GM18867 (cell line): ENCODE measurements at regions not wholly inside any gene's neighbourhood (a gene's known extent, or its start where the extent isn't known, plus 50 kb on each side); places are given as distances from the start of the nearest gene placed in this dataset.
A peak's percentile ranks its signal among the peaks of the same experiment; 100 is the strongest.

Experiments
- ATAC-seq: cut with Tn5 transposase; IDR thresholded peaks from one replicate; pipeline ENCODE4 v1.9.1; 2021; ENCODE audit warnings: mild to moderate bottlenecking, moderate library complexity; ENCODE audit not compliant: unreplicated experiment

DNA sequence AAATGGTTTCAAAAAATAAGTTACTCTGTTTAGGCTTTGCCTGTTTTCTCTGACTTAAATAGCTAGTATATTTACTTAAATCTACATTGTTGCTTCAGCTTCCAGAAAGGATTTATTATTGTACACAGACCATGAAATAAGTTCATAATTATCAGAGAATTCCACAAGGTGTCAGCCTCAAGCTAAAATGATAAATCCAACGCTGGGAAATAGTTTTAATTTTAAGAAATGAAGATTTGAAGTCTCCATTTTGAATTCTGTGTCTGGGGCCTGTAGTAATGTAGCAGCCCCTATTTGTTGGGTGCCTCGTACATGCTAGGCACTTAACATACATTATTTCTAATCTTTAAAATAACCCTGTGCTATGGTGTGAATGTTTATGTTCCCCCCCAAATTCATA, 92.6 kb upstream of the KCNMB2 start:
- ATAC-seq = no peak

DNA sequence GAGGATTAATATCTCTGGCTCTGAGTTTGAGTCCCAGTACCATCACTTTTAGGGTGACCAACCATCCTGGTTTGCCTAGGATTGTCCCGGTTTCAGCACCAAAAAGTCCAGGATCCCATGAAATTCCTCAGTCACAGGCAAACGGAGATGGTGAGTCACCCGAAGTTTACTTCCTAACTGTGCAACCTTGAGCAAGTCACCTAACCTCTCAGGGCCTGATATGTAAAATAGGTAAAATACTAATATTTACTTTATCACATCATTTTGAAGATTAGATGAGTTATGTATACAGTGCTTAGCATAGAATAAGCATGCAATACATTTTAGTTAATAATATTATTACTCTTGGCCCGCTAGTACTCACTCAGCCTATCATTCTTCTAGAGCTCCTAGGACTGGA, 91.1 kb upstream of the KCNMB2 start:
- ATAC-seq = no peak

DNA sequence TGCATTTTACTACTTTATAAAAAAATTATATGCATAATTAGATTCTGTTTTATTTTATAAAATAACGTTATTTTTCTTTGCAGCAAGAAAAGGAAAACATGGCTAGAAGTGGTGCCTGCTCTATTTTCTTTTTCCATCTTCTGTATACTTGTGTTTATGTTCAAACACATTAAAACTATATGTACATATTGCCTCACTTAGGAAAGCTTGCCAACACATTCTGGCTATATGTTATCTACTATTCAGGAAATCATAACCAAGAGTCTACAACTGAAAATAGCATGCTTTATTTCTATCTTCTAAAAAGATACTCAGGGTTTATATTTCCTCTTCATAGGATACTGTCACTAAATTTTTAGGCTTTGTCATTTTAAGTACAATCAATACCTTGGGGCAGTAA, 90.2 kb upstream of the KCNMB2 start:
- ATAC-seq = no peak

- no peak for ATAC-seq
Observed at GRCh38 chr3:178450476-178450875, 85.8 kb upstream of the KCNMB2 start.

- no peak for ATAC-seq
Observed at GRCh38 chr3:178451799-178452198, 84.4 kb upstream of the KCNMB2 start.

DNA sequence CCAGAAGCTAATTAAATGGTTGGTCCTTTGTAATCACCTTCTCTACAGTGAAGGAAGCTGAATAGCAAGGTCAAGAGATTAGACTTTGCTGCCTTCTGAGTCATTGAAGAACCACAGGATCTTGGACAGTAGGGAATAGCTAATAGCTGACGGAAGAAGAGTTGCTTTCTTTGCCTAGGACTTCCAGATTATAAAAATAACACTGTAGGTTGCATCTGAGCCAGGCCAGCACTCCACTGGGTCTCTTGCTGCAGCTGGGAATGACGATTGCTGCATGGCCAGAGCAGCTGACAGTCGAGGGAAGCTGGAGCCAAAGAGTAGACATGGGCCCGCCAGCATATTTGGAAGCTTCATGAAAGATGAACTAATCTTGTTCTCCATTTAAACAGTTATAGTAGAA, 81.5 kb upstream of the KCNMB2 start:
- ATAC-seq = no peak

DNA sequence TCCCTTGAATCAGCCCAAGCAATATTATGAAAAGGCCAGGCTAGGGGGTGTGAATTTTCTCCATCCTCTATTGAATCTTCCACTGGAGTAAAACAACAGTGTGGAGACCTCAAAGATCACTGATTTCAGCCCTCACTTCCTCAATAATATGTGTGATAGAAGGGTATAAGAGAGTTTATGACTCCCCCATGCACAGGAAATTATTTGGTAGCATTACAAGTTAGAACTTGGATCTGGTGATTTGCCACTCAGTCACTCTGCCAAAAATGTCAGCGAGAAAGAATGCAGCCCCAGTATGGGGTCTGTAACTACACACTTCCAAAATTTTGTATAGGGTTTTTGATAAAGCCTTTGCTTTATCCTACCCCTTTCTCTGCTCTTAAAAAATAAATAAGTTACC, 81.0 kb upstream of the KCNMB2 start:
- ATAC-seq = no peak

- ATAC-seq = no peak
Observed at GRCh38 chr3:178455946-178456345, 80.3 kb upstream of the KCNMB2 start.

GRCh38 chr3:178456621-178457285, 79.5 kb upstream of the KCNMB2 start:
- ATAC-seq = peak; percentile 47

- ATAC-seq = no peak
Observed at GRCh38 chr3:178457511-178457910, 78.7 kb upstream of the KCNMB2 start.

DNA sequence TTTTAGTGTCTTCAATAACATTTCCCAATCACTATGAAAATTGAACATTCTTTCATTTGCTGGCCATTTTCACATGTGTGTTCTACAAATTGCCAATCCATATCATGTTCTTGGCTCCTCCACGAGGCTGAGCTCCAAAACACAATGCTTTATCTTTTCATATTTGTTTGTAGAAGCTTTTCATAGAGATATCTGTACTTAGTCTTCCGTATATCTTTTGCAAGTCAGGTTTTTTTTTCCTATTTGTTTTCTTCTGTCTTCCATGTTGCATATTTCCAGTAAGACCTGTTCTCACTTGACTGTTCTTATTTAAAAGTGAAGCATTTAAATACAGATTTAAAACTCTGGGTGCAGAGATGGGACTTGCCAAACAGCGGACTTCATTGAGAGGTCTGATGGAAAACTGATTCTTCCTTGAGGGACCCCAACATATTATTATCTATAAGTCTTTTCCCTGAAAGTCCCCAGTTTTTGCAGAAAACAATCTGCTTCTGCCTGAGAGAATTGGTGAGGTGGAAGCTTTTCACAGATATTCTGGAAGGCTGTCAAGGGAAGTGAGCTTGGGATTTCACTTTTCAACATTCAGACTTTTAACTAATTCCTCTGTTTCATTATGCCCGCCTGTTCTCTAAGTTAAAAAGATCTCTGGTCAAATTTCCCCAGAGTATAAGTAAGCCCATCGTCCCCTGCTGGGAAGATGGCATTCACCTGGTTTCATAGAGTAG, 77.8 kb upstream of the KCNMB2 start:
- ATAC-seq = no peak

DNA sequence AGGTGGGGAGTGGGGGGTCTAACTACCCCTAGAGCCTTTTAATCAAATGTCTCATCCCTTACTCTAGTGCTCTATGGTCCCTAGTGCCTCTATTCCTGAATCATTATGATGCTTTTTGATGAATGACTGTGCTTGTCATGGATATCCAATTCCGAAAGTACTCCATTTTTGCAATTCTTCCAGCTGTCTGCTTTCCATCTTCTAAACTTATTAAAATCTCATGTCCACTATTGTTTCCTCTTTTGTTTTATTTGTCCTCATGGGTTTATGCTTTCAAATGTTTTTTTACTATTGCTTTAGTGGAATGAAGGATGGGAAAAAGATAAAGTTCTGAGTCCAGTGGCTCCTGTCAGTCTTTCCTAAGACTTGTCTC, 77.2 kb upstream of the KCNMB2 start:
- ATAC-seq = no peak

DNA sequence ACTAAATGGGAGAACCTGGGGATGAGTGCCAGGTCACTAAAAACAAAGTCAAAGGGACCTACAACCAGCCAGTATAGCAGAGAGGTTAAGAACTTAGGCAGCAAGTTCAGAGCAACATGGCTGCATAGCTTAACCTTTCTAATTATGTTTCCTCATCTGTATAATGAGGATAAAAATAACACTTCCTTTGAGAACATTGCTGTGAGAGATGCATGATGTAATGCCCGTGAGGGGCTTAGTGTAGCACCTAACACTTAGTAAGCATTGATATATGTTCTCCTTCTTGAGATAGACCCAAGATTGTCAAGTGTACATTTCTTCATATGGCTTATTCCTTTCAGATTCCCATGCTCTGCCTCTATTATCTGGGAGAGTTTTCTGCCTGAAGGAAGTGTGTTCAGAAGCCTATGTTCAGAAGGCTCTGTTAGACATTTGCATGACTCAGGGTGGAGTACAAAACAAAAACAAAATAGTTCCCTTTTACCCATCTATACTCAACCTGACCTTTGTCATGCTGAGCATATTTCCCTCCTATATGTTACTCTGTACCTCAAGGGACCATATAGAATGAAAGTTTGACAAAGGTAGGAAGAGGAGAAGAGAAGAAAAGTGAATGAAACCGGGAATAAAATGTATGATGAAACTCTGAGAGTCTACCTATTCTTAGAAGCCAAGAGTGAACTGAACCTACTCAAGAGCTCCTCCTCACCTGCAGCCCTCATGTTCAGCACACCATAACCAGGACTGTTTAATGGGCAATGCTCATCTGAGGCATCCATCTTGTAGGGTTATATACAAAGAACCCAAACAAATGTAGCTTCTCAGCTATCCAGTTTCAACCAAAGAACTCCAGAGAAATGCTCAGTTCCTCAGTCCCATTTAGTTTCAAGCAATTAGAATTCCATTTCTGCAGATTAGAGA, 70.7 kb upstream of the KCNMB2 start:
- peak; percentile 88 for ATAC-seq

GRCh38 chr3:178472941-178473340, 63.3 kb upstream of the KCNMB2 start:
- no peak for ATAC-seq

- no peak for ATAC-seq
Observed at GRCh38 chr3:178474526-178474925, 61.7 kb upstream of the KCNMB2 start.

DNA sequence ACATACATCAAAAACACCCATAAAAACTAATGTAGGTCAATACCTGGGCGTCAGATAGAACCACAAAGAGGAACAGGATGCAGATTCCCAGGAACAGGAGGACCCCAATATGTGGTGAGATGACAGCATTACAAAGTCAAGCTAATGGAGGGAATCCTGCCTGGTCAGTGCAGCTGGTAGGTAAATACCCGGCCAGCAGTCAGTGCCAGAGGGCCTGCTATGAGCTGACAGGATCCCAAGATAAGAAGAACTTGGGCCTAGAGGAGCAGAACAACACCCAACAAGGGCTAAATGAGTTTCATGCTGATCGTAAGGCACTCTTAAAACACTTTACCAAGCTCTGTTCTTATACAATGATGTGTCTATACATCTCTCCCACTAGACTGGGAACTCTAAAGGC, 61.2 kb upstream of the KCNMB2 start:
- no peak for ATAC-seq

- no peak for ATAC-seq
Observed at GRCh38 chr3:178476886-178477285, 59.4 kb upstream of the KCNMB2 start.

GRCh38 chr3:178479446-178479845, 56.8 kb upstream of the KCNMB2 start:
- no peak for ATAC-seq

GRCh38 chr3:178479860-178480259, 56.4 kb upstream of the KCNMB2 start:
- no peak for ATAC-seq

GRCh38 chr3:178480274-178480673, 56.0 kb upstream of the KCNMB2 start:
- peak; percentile 27 for ATAC-seq

- ATAC-seq = peak; percentile 100
Observed at GRCh38 chr3:178480795-178481194, 55.4 kb upstream of the KCNMB2 start.

DNA sequence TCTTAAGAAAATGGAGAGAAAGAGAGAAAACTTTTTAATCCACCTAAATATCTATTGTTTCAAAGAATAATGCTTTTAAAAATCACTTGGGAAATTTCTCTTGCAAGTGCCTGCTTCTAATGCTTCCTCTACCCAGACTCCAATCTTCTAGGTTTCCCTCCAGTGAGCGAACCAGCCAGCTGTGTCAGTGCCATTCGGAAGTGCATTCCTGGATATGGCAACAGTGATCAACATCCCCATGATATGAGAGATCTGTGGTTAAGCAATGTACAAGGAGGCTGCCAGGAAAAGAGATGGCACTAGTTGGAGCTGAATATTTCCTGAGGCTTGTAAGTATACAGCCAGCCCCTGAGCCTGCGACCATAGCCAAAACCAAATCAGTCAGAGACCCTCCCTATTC, 53.3 kb upstream of the KCNMB2 start:
- ATAC-seq = no peak
